ENCODE measurements at regions not wholly inside any gene's neighbourhood (a gene's known extent, or its start where the extent isn't known, plus 50 kb on each side); places are given as distances from the start of the nearest gene placed in this dataset.
A peak's percentile ranks its signal among the peaks of the same experiment; 100 is the strongest.

DNA sequence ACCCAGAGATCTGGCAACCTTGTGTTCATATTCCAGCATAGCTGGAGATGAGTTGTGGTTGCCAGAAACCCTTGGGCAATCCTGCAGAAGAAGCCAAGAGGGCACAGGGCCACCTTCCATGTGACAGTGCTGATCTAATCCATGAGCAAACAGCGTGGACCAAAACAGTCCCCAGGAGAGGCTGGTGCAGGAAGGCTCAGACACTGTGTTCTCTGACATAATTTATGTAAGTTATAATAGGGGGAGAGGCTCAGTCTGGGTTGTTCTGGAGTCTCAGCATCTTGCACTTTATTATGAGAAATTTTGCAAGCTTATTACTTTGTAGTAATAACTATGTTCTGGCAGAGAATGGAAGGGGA is 273.9 kb downstream of the HAPSTR1 start:
- Histone ChIP-seq H3K9me3 (no peaks in the 10 kb centered on the region), H3K27ac (no peak overlapping the region), H3K36me3 (no peaks in the 10 kb centered on the region), H3K27me3 (no peaks in the 10 kb centered on the region), H3K4me1 (peaks cover 5% of the 10 kb centered on the region), H3K4me3 (no peak overlapping the region)
- DNase-seq (peak; percentile 66), ATAC-seq (peak; percentile 89)
- intact Hi-C loops (cut with DNase I): no loop called here
- TF ChIP-seq, protein P1, sequence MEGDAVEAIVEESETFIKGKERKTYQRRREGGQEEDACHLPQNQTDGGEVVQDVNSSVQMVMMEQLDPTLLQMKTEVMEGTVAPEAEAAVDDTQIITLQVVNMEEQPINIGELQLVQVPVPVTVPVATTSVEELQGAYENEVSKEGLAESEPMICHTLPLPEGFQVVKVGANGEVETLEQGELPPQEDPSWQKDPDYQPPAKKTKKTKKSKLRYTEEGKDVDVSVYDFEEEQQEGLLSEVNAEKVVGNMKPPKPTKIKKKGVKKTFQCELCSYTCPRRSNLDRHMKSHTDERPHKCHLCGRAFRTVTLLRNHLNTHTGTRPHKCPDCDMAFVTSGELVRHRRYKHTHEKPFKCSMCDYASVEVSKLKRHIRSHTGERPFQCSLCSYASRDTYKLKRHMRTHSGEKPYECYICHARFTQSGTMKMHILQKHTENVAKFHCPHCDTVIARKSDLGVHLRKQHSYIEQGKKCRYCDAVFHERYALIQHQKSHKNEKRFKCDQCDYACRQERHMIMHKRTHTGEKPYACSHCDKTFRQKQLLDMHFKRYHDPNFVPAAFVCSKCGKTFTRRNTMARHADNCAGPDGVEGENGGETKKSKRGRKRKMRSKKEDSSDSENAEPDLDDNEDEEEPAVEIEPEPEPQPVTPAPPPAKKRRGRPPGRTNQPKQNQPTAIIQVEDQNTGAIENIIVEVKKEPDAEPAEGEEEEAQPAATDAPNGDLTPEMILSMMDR (IDR thresholded peaks at IDR 0.05): no peak

DNA sequence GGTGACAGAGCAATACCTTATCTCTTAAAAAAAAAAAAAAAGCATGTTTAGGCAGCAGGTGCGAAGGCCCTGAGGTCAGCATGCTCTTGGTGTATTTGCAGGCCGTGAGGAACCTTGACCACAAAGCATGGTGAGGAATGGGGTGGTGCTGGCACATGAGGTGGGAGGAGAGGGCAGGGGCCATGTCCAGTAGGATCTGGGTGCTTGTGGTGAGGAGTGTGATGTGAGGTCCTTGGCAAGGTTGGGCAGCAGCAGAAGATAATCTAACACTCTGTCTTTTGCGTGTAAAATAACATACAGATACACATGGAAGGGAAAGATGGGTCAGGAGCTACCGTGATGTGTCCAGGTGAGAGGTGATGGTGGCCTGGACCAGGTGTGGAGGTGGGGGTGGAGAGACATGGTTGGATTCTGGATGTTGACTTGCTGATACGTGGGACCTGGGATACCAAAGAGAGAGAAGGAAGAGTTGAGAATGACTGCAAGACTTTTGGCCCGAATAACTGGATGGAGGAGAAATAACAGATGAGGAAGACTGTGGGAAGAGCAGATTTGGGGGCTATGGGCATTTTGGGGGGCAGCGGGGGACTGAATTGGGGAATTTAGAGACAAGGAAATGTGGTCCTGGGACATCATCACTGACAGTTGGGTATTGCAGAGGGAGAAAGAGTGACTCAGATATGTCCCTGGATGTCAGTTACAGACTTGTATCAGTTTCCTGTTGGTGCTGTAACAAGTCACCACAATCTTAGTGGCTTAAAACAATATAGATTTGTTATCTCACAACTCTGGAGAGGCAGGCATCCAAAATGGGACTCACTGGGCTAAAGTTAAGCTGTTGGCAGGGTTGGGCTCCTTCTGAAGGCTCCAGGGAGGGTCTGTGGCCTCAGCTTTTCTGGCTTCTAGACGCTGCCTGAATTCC is 274.9 kb downstream of the HAPSTR1 start:
- Histone ChIP-seq H3K9me3 (no peaks in the 10 kb centered on the region), H3K36me3 (no peaks in the 10 kb centered on the region), H3K27ac (no peak overlapping the region), H3K4me1 (peaks cover 5% of the 10 kb centered on the region), H3K4me3 (no peak overlapping the region), H3K27me3 (no peaks in the 10 kb centered on the region)
- no peak for ATAC-seq
- intact Hi-C loops (cut with DNase I): no loop called here
- TF ChIP-seq, protein P1 (IDR thresholded peaks at IDR 0.05): no peak
- DNase-seq: no peak

DNA sequence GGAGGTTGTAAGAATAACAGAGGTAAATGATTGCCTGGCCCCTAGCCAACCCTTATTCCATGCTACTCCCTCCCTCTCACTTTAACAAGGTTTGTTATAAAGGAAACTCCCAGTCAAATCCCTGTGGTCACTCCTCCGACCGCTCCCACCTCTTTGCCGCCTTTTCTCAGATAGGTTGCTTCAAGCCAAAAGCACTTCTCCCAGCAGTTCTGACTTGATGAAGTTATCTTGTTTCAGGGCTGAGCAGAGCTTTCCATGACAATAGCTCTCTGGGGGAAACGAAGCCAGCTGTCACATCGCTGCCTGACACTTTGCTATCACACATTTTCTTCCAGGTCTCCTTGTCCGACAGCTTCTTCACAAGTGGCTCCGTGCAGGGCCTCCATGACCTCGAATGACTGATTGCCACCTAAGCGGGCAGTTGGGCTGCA is 278.6 kb downstream of the HAPSTR1 start:
- intact Hi-C loops (cut with DNase I): no loop called here
- DNase-seq: no peak

DNA sequence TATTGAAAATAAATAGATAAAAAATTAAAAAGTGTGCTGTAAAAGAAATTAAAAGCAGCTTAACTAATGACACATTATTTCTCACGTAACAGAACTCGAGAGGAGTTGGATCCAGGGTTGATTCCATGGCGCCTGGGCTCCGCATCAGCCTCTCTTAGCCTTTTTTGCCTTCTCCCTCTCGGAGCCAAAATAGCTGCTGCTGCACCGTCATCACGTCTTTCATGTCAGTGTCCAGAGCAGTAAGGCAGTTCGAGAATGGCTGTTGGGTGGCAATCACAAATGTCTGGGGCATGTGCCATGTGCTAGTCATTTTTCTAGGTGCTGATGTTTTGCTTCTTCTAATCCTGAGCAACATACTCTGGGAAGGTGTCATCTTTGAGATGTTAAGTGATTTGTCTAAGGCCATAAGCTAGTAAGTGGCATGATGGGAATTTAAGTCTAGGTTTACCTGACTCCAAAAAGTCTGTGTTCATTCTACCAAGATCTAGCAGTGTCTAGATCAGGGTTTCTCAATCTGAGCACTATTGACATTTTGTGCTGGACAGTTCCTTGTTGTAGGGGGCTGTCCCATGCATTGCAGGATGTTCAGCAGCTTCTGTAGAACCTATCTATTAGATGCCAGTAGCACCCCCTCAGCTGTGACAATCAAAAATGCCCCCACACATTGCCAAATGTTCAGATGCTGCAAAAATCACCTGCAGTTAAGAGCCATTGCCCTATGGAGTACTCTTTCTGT is 280.4 kb downstream of the HAPSTR1 start:
- no peak for DNase-seq
- intact Hi-C loops (cut with DNase I): no loop called here
- Histone ChIP-seq H3K4me1 (no peaks in the 10 kb centered on the region), H3K4me3 (no peak overlapping the region), H3K9me3 (no peaks in the 10 kb centered on the region), H3K36me3 (no peaks in the 10 kb centered on the region), H3K27me3 (no peaks in the 10 kb centered on the region), H3K27ac (no peak overlapping the region)
- no peak for ATAC-seq
- TF ChIP-seq, protein P1 (IDR thresholded peaks at IDR 0.05): no peak

More for the DNA sequence above, 278.6 kb downstream of the HAPSTR1 start:
- no peak overlapping the region for H3K4me3 ChIP-seq
- no peak overlapping the region for H3K27ac ChIP-seq
- H3K4me1 ChIP-seq: peaks cover 5% of the 10 kb centered on the region
- TF ChIP-seq, protein P1 (IDR thresholded peaks at IDR 0.05): no peak
- no peak for ATAC-seq
- no peaks in the 10 kb centered on the region for H3K36me3 ChIP-seq
- H3K9me3 ChIP-seq: no peaks in the 10 kb centered on the region
- no peaks in the 10 kb centered on the region for H3K27me3 ChIP-seq

DNA sequence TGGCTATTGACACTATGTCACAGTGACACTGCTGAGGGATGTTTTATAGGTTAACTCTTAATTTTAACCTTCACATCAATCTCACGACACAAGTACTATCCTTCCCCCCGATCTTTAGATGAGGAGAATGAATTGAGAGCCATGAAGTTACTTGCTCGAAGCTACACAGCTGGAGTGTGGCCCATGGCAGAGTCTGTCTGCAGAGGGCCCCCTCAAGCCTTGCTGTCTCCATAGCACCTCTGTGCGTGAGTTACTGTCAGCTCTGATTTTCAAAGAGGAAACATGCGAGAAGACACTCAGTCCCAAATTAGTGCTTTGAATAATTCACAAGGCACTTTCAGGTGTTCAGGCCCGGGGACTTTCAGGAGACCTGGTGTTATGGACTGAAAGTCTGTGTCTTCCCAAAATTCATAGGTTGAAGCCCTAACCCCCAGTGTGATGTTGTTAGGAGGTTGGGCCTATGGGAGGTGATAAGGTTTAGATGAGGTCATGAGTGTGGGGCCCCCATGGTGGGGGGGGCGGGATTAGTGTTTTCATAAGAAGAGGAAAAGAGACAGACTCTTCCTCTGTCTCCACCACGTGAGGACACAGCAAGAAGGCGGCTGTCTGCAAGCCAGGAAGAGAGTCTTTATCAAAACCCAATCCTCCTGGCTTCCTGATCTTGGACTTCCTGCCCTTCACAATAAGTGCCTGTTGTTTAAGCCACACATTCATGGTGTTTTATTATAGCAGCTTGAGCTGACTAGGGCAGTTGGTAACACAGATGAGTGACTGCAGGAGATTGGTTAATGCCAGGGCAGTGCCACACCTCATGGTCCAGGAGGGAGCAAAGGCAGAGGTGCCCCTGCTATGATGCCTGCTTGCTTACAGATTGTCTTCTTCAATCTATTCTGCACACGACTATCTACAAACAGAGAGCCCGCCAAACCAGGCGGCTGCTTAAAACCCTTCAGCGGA is 281.8 kb downstream of the HAPSTR1 start:
- Histone ChIP-seq H3K36me3 (no peaks in the 10 kb centered on the region), H3K27me3 (no peaks in the 10 kb centered on the region), H3K4me1 (no peaks in the 10 kb centered on the region), H3K9me3 (no peaks in the 10 kb centered on the region), H3K27ac (no peak overlapping the region), H3K4me3 (no peak overlapping the region)
- ATAC-seq (no peak), DNase-seq (no peak)
- TF ChIP-seq, protein P1 (IDR thresholded peaks at IDR 0.05): no peak
- intact Hi-C loops (cut with DNase I): no loop called here
